OCI-LY7 (cell line): ENCODE measurements at regions not wholly inside any gene's neighbourhood (a gene's known extent, or its start where the extent isn't known, plus 50 kb on each side); places are given as distances from the start of the nearest gene placed in this dataset.

ENCODE experiments used
- BruUV-seq: library from RNA; stranded (reverse); fragments of 400-500 nt; replicated peaks from 2 replicates; lab custom pipeline; 2021; lab: Mats Ljungman, UMichigan
- CTCF ChIA-PET: fragments of 300-600 bp; sonication (Branson Sonifier 250); formaldehyde crosslinking; loops from one replicate; lab custom pipeline; 2022; ENCODE audit warnings: antibody characterized with exemption; ENCODE audit not compliant: unreplicated experiment; lab: Charles Lee
- POLR2A ChIA-PET: fragments of 300-600 bp; sonication (Branson Sonifier 250); formaldehyde crosslinking; loops from one replicate; lab custom pipeline; 2022; ENCODE audit warnings: antibody characterized with exemption; lab: Charles Lee
- DNase-seq: peaks from one replicate; pipeline ENCODE4 v3.0.0-alpha.2; 2015; ENCODE audit warnings: low spot score
- H2AFZ ChIP-seq: fragments of 200-600 bp; sonication (generic), shearing (Covaris generic); 2 replicates; pipeline ENCODE4 v1.6.1; 2014; ENCODE audit warnings: mild to moderate bottlenecking, antibody characterized with exemption, low read length, moderate library complexity
- H3K27ac ChIP-seq: fragments of 200-600 bp; sonication (generic); 2 replicates; pipeline ENCODE4 v1.5.1; 2014; ENCODE audit warnings: mixed run types, low read depth, mild to moderate bottlenecking, moderate library complexity, low read length, inconsistent platforms; ENCODE audit not compliant: poor library complexity, severe bottlenecking
- H3K36me3 ChIP-seq: fragments of 200-600 bp; sonication (generic); 2 replicates; pipeline ENCODE4 v1.6.1; 2014; ENCODE audit warnings: mild to moderate bottlenecking, antibody characterized with exemption, low read length, moderate library complexity, mixed read lengths; ENCODE audit not compliant: insufficient read depth
- H3K4me1 ChIP-seq: fragments of 200-600 bp; sonication (generic); 2 replicates; pipeline ENCODE4 v1.5.1; 2014; ENCODE audit warnings: mild to moderate bottlenecking, low read length; ENCODE audit not compliant: insufficient read depth, poor library complexity, severe bottlenecking
- H3K4me2 ChIP-seq: fragments of 200-600 bp; sonication (generic); 2 replicates; pipeline ENCODE4 v1.6.1; 2014; ENCODE audit warnings: mild to moderate bottlenecking, low read length
- H3K4me3 ChIP-seq: fragments of 200-600 bp; sonication (generic); 2 replicates; pipeline ENCODE4 v1.5.1; 2014; ENCODE audit warnings: mild to moderate bottlenecking, low read depth, low read length; ENCODE audit not compliant: poor library complexity, severe bottlenecking
- H3K79me2 ChIP-seq: fragments of 200-600 bp; sonication (generic); 2 replicates; pipeline ENCODE4 v1.6.1; 2016; ENCODE audit warnings: low read depth, mild to moderate bottlenecking, low read length, moderate library complexity, mixed read lengths; ENCODE audit not compliant: insufficient read depth
- H3K9me2 ChIP-seq: fragments of 200-600 bp; sonication (generic); 2 replicates; pipeline ENCODE4 v1.6.1; 2016; ENCODE audit warnings: mild to moderate bottlenecking, low read length, mixed read lengths; ENCODE audit not compliant: insufficient read depth
- H3K9me3 ChIP-seq: fragments of 200-600 bp; sonication (generic); 2 replicates; pipeline ENCODE4 v1.6.1; 2014; ENCODE audit warnings: mild to moderate bottlenecking, mixed run types, low read length, mixed read lengths
- H4K20me1 ChIP-seq: fragments of 200-600 bp; sonication (generic); 2 replicates; pipeline ENCODE4 v1.6.1; 2014; ENCODE audit warnings: mild to moderate bottlenecking, antibody characterized with exemption, low read length, moderate library complexity, mixed read lengths; ENCODE audit not compliant: insufficient read depth
- CTCF ChIP-seq: fragments of 200-600 bp; sonication (generic); conservative IDR thresholded peaks from 2 replicates; pipeline ENCODE4 v1.5.1; 2014; ENCODE audit warnings: mild to moderate bottlenecking, antibody characterized with exemption, low read length, moderate library complexity, mixed read lengths
- EZH2phosphoT487 ChIP-seq: fragments of 200-600 bp; sonication (generic); IDR thresholded peaks from 2 replicates; pipeline ENCODE4 v1.6.1; 2018; ENCODE audit warnings: low read depth, borderline replicate concordance, mild to moderate bottlenecking, mixed run types, antibody characterized with exemption, low read length, moderate library complexity, mixed read lengths
- intact Hi-C: fragments of 100-400 bp; cut with micrococcal nuclease; formaldehyde crosslinking; loops from one replicate; pipeline ENCODE4 v1.10.0; 2022; ENCODE audit not compliant: unreplicated experiment

- ChIA-PET POLR2A (no interaction called here), CTCF (no interaction called here)
- Histone ChIP-seq H3K9me3 (no peaks in the 10 kb centered on the region), H3K27ac (no peak overlapping the region), H4K20me1 (no peaks in the 10 kb centered on the region), H3K36me3 (no peaks in the 10 kb centered on the region), H3K4me1 (no peaks in the 10 kb centered on the region), H3K79me2 (no peaks in the 10 kb centered on the region), H2AFZ (no peak overlapping the region), H3K4me2 (no peak overlapping the region), H3K4me3 (no peak overlapping the region), H3K9me2 (no peaks in the 10 kb centered on the region)
- intact Hi-C loops, result no loop called here
- DNase-seq, result no peak
- no TSS peak for BruUV-seq
- no peak for TF ChIP-seq CTCF
- TF ChIP-seq EZH2phosphoT487, result no peak
Observed at GRCh38 chr6:140462453-140463311, 1088.2 kb upstream of the CITED2 start.

- no peaks in the 10 kb centered on the region for H3K36me3 ChIP-seq
- ChIA-PET CTCF (no interaction called here), POLR2A (no interaction called here)
- TF ChIP-seq EZH2phosphoT487 (no peak), CTCF (no peak)
- H3K4me1 ChIP-seq, result no peaks in the 10 kb centered on the region
- no TSS peak for BruUV-seq
- DNase-seq, result no peak
- H3K9me2 ChIP-seq, result no peaks in the 10 kb centered on the region
- no peaks in the 10 kb centered on the region for H3K9me3 ChIP-seq
- no peaks in the 10 kb centered on the region for H4K20me1 ChIP-seq
- no peak overlapping the region for H3K4me3 ChIP-seq
- intact Hi-C loops, result no loop called here
- H3K27ac ChIP-seq, result no peak overlapping the region
- no peak overlapping the region for H3K4me2 ChIP-seq
- no peak overlapping the region for H2AFZ ChIP-seq
- no peaks in the 10 kb centered on the region for H3K79me2 ChIP-seq
Observed at GRCh38 chr6:140462076-140462452, 1087.6 kb upstream of the CITED2 start.

- no peaks in the 10 kb centered on the region for H3K79me2 ChIP-seq
- H3K36me3 ChIP-seq, result no peaks in the 10 kb centered on the region
- H2AFZ ChIP-seq, result no peak overlapping the region
- no peaks in the 10 kb centered on the region for H3K9me3 ChIP-seq
- intact Hi-C loops, result no loop called here
- ChIA-PET POLR2A (interaction anchor here (0.6 kb wide), 1 partner anchor 903 kb away, joined by 3 read pairs; no protein-coding TSS in a partner anchor), CTCF (no interaction called here)
- no TSS peak for BruUV-seq
- TF ChIP-seq EZH2phosphoT487 (no peak), CTCF (no peak)
- no peaks in the 10 kb centered on the region for H3K9me2 ChIP-seq
- H3K27ac ChIP-seq, result no peak overlapping the region
- H4K20me1 ChIP-seq, result no peaks in the 10 kb centered on the region
- no peak for DNase-seq
- H3K4me3 ChIP-seq, result no peak overlapping the region
- H3K4me2 ChIP-seq, result no peak overlapping the region
- H3K4me1 ChIP-seq, result no peaks in the 10 kb centered on the region
Observed at GRCh38 chr6:140460267-140460666, 1085.8 kb upstream of the CITED2 start.
